K562 (cell line): ENCODE measurements at regions not wholly inside any gene's neighbourhood (a gene's known extent, or its start where the extent isn't known, plus 50 kb on each side); places are given as distances from the start of the nearest gene placed in this dataset.

Experiments used
- BACH1 ChIP-seq: fragments of 200-800 bp; sonication (Bioruptor generic); IDR thresholded peaks from 2 replicates; pipeline ENCODE4 v1.6.1; 2016; ENCODE audit warnings: missing genetic modification characterization, missing compliant biosample characterization
- CBX5 ChIP-seq: IDR thresholded peaks from 2 replicates; pipeline ENCODE4 v1.6.1; 2014; ENCODE audit warnings: low read depth, borderline replicate concordance
- CREM ChIP-seq: IDR thresholded peaks from 2 replicates; pipeline ENCODE4 v1.6.1; 2014; ENCODE audit warnings: antibody characterized with exemption, low read depth
- E2F1 ChIP-seq: sonication (generic); formaldehyde crosslinking; IDR thresholded peaks from 2 replicates; pipeline ENCODE4 v1.8.1; 2023; ENCODE audit warnings: mild to moderate bottlenecking, missing genetic modification reagents, moderate library complexity
- ILF3 ChIP-seq: fragments of 450-650 bp; IDR thresholded peaks from 2 replicates; pipeline ENCODE4 v1.6.1; 2018; ENCODE audit warnings: antibody characterized with exemption, mild to moderate bottlenecking, moderate library complexity, borderline replicate concordance
- NCOA6 ChIP-seq: fragments of 450-650 bp; IDR thresholded peaks from 2 replicates; pipeline ENCODE4 v1.6.1; 2017; ENCODE audit warnings: mild to moderate bottlenecking
- NR0B1 ChIP-seq: fragments of 450-650 bp; IDR thresholded peaks from one replicate; pipeline ENCODE4 v1.6.1; 2018; ENCODE audit warnings: mild to moderate bottlenecking, moderate library complexity; ENCODE audit not compliant: partially characterized antibody
- SPI1 ChIP-seq: IDR thresholded peaks from 2 replicates; pipeline ENCODE4 v1.6.1; 2011; ENCODE audit warnings: low read depth, low read length, control low read depth, borderline replicate concordance
- ZNF318 ChIP-seq, 2 experiments: fragments of 450-650 bp; IDR thresholded peaks; 2 replicates each; pipeline ENCODE4 v1.6.1; 2016; ENCODE audit warnings: mild to moderate bottlenecking in 2 of 2, borderline replicate concordance in 1 of 2, low read depth in 1 of 2, moderate library complexity in 1 of 2
- ZNF507 ChIP-seq: conservative IDR thresholded peaks from 2 replicates; pipeline ENCODE4 v1.6.1; 2017; ENCODE audit warnings: missing genetic modification characterization, missing compliant biosample characterization
- ZNF79 ChIP-seq: fragments of 250-450 bp; sonication (Bioruptor Pico); IDR thresholded peaks from 2 replicates; pipeline ENCODE4 v1.4.0; 2020; ENCODE audit warnings: low read depth, mild to moderate bottlenecking, moderate library complexity

GRCh38 chr12:4153343-4153892 lies 120.1 kb upstream of the CCND2 start (continued):
- TF ChIP-seq ZNF318 (IDR thresholded peaks at IDR 0.05; ENCODE audit: borderline replicate concordance in 1 of 2, low read depth in 1 of 2) (peak in 1 of 2 experiments; percentile 81; a peak in 2 of 4 replicates), CREM (peak; percentile 67), CBX5 (no peak), SPI1 (no peak), E2F1 (CRISPR knock-in tag) (no peak), NCOA6 (no peak), ZNF507 (tag) (no peak), ILF3 (no peak), ZNF79 (CRISPR knock-in tag) (no peak), BACH1 (no peak), NR0B1 (no peak)
